HG03108 (cell line): ENCODE measurements at regions not wholly inside any gene's neighbourhood (a gene's known extent, or its start where the extent isn't known, plus 50 kb on each side); places are given as distances from the start of the nearest gene placed in this dataset.
"Not testable (repeated sequence)": the region's sequence is repeated elsewhere in the genome, so short reads cannot be mapped to it uniquely, and the experiment has no call there.

Experiments
- ATAC-seq: cut with Tn5 transposase; IDR thresholded peaks from one replicate; pipeline ENCODE4 v1.9.1; 2021; ENCODE audit warnings: moderate library complexity; ENCODE audit not compliant: unreplicated experiment

- ATAC-seq: no peak
Observed at GRCh38 chr11:103794262-103794661, 242.2 kb upstream of the DDI1 start.

- no peak for ATAC-seq
Observed at GRCh38 chr11:103798026-103798425, 238.4 kb upstream of the DDI1 start.

GRCh38 chr11:103798446-103798845 lies 238.0 kb upstream of the DDI1 start:
- ATAC-seq: no peak

GRCh38 chr11:103800406-103801114 lies 235.9 kb upstream of the DDI1 start:
- no peak for ATAC-seq

GRCh38 chr11:103803062-103803461 lies 233.4 kb upstream of the DDI1 start:
- no peak for ATAC-seq

GRCh38 chr11:103805688-103806009 lies 230.8 kb upstream of the DDI1 start:
- ATAC-seq: no peak

GRCh38 chr11:103806130-103806895 lies 230.1 kb upstream of the DDI1 start:
- no peak for ATAC-seq

GRCh38 chr11:103807806-103808205 lies 228.6 kb upstream of the DDI1 start:
- no peak for ATAC-seq

- ATAC-seq: no peak
Observed at GRCh38 chr11:103808252-103808651, 228.2 kb upstream of the DDI1 start.

- no peak for ATAC-seq
Observed at GRCh38 chr11:103811870-103812455, 224.5 kb upstream of the DDI1 start.

GRCh38 chr11:103812680-103813079 lies 223.8 kb upstream of the DDI1 start:
- no peak for ATAC-seq

GRCh38 chr11:103820345-103820744 lies 216.1 kb upstream of the DDI1 start:
- ATAC-seq: not testable (repeated sequence)

- no peak for ATAC-seq
Observed at GRCh38 chr11:103824116-103824515, 212.3 kb upstream of the DDI1 start.

- ATAC-seq: no peak
Observed at GRCh38 chr11:103825469-103825868, 211.0 kb upstream of the DDI1 start.

- no peak for ATAC-seq
Observed at GRCh38 chr11:103826856-103827255, 209.6 kb upstream of the DDI1 start.

GRCh38 chr11:103829596-103829995 lies 206.8 kb upstream of the DDI1 start:
- ATAC-seq: no peak

GRCh38 chr11:103830205-103830604 lies 206.2 kb upstream of the DDI1 start:
- ATAC-seq: no peak

GRCh38 chr11:103832762-103833161 lies 203.7 kb upstream of the DDI1 start:
- ATAC-seq: no peak

GRCh38 chr11:103842191-103842590 lies 194.2 kb upstream of the DDI1 start:
- ATAC-seq: no peak

- ATAC-seq: no peak
Observed at GRCh38 chr11:103842795-103843194, 193.6 kb upstream of the DDI1 start.

GRCh38 chr11:103844327-103845215 lies 191.9 kb upstream of the DDI1 start:
- ATAC-seq: peak; percentile 97
